HL-60 (cell line): ENCODE measurements at regions not wholly inside any gene's neighbourhood (a gene's known extent, or its start where the extent isn't known, plus 50 kb on each side); places are given as distances from the start of the nearest gene placed in this dataset.

ENCODE experiments used
- DNase-seq, 2 experiments: peaks; one replicate each; pipeline ENCODE4 v3.0.0-alpha.2; 2010 to 2020; ENCODE audit warnings: low read depth in 1 of 2, low spot score in 1 of 2
- H3K27ac ChIP-seq: fragments of 250-450 bp; sonication (Bioruptor Pico); replicated peaks from 2 replicates; pipeline ENCODE4 v1.5.1; 2020; ENCODE audit warnings: mild to moderate bottlenecking, moderate library complexity
- H3K27me3 ChIP-seq: fragments of 250-450 bp; sonication (Bioruptor Pico); 2 replicates; pipeline ENCODE4 v1.5.1; 2021; ENCODE audit warnings: mild to moderate bottlenecking, moderate library complexity; ENCODE audit not compliant: insufficient read depth, poor library complexity, severe bottlenecking
- H3K4me3 ChIP-seq: replicated peaks from 2 replicates; pipeline ENCODE4 v1.5.1; 2011; ENCODE audit warnings: mild to moderate bottlenecking, control low read depth, low read length; ENCODE audit not compliant: insufficient read depth
- CTCF ChIP-seq: IDR thresholded peaks from one replicate; pipeline ENCODE4 v1.5.1; 2011; ENCODE audit warnings: low read length, control low read depth, inconsistent platforms; ENCODE audit not compliant: insufficient read depth
- GABPA ChIP-seq: IDR thresholded peaks from 2 replicates; pipeline ENCODE4 v1.6.1; 2012; ENCODE audit warnings: low read depth
- POLR2AphosphoS5 ChIP-seq: IDR thresholded peaks from 2 replicates; pipeline ENCODE4 v1.6.1; 2012; ENCODE audit warnings: low read depth
- REST ChIP-seq: IDR thresholded peaks from 2 replicates; pipeline ENCODE4 v1.6.1; 2012; ENCODE audit warnings: low read depth; ENCODE audit not compliant: insufficient replicate concordance
- SPI1 ChIP-seq: IDR thresholded peaks from 2 replicates; pipeline ENCODE4 v1.6.1; 2012; ENCODE audit warnings: low read depth, mild to moderate bottlenecking, borderline replicate concordance

- H3K27ac ChIP-seq, result no peak overlapping the region
- DNase-seq, result no peak
- no peak overlapping the region for H3K4me3 ChIP-seq
- no peak for TF ChIP-seq REST
- TF ChIP-seq CTCF, result no peak
- TF ChIP-seq POLR2AphosphoS5, result no peak
- no peak for TF ChIP-seq SPI1
- TF ChIP-seq GABPA, result no peak
- no peaks in the 10 kb centered on the region for H3K27me3 ChIP-seq
These were observed 124.3 kb upstream of the MED13 start for GRCh38 chr17:62189377-62189776.

GRCh38 chr17:62188713-62189112, 123.6 kb upstream of the MED13 start:
- Histone ChIP-seq H3K4me3 (no peak overlapping the region), H3K27ac (no peak overlapping the region), H3K27me3 (no peaks in the 10 kb centered on the region)
- no peak for TF ChIP-seq CTCF
- TF ChIP-seq REST, result no peak
- no peak for TF ChIP-seq GABPA
- TF ChIP-seq SPI1, result no peak
- no peak for TF ChIP-seq POLR2AphosphoS5
- DNase-seq, result no peak

GRCh38 chr17:62187681-62188080, 122.6 kb upstream of the MED13 start:
- Histone ChIP-seq H3K27ac (no peak overlapping the region), H3K4me3 (no peak overlapping the region), H3K27me3 (no peaks in the 10 kb centered on the region)
- TF ChIP-seq POLR2AphosphoS5, result no peak
- no peak for TF ChIP-seq REST
- TF ChIP-seq CTCF, result no peak
- no peak for TF ChIP-seq GABPA
- TF ChIP-seq SPI1, result no peak
- DNase-seq, result no peak
